IPS-NIHi11 (cell line): ENCODE measurements at regions not wholly inside any gene's neighbourhood (a gene's known extent, or its start where the extent isn't known, plus 50 kb on each side); places are given as distances from the start of the nearest gene placed in this dataset.
A peak's percentile ranks its signal among the peaks of the same experiment; 100 is the strongest.

Experiments
- DNase-seq: peaks from one replicate; pipeline ENCODE4 v3.0.0; 2012; ENCODE audit warnings: mixed read lengths, low spot score

DNA sequence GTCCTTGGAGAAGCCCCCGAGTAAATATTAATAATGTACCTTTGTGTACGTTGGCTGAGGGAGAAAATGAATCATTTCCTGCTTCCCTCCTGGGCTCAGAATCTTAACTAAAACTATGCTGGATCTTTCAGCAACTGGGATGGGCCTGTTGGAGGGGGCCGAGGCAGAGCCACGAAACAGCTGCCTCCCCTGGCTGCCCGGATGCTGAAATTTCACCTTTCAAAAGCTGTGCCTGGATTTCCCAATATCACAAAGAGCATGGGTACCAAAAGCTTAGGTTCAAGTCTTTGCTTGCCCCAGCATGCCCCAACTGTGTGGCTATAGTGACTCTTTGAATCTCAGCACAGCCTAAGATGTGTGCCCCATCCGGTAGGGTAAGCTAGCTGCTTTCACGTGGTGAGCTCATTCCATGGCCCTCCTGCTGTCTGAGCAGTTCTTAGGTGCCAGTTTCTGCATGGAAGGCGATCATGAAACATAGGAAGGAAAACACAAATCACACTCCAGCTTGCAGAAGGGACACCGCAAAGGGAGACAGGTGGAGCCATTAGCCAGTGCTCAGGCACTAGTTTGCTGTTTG lies 473.5 kb downstream of the PTPRU start:
- no peak for DNase-seq

DNA sequence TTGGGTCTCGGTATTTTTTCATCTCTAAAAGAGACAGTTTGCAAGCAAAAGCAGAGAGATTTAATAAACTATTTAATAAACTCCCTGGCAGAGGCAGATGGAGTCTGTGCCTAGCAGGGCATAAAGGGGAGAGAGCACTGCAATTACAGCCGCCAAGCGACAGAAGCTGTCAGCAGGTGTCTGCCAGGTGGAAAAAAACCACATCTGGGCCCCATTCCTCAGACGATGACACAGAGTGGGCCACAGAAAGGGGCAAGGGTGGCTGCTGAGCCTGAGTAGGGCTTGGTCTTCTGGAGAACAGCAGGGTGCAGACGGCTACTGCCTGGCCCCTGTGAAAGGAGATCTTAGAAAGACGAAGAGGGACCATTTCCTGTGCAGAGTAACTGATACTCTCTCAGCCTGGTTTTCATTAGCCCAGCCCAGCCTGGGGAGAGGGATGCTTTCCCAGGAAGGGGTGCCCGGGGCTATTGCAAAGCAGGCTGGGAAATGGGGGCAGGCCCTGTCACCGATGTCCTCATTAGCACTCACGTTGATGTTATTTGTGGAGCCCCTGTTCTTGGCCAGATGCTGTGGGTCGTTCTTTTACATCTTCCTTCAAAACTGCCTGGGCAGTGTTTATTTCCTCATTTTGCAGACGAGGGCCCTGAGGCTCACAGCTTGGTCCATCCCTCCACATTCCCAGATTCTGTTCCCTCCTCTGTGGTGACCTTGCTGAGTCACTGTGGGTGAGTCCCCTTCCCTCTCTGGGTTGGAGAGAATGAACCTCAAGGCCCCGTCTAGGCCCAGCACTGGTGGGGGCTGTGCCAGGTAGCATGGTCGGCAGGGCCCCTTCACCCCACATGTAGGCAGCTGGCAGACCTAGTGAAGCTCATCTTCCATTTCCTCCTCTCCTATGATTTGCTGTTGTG lies 472.7 kb downstream of the PTPRU start:
- DNase-seq = no peak

DNA sequence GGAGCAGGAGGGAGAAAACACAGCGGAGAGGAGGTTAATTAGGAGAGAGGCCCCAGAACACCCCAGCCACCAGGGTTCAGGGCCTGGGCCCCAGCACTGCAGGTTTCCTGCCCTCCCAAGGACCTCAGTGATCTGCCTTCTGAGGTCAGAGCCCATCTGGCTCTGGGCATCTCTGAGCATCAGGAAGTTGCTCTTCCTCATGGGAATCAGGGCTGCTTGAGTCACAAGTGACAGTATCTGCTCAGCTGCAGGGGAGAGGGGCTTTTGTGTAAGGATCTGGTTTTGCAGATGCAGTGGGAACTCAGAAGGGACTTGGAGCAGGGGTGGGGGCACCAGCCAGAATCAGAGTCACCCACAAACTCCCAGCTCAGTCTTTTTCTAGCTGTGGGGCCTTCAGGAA lies 472.1 kb downstream of the PTPRU start:
- no peak for DNase-seq

DNA sequence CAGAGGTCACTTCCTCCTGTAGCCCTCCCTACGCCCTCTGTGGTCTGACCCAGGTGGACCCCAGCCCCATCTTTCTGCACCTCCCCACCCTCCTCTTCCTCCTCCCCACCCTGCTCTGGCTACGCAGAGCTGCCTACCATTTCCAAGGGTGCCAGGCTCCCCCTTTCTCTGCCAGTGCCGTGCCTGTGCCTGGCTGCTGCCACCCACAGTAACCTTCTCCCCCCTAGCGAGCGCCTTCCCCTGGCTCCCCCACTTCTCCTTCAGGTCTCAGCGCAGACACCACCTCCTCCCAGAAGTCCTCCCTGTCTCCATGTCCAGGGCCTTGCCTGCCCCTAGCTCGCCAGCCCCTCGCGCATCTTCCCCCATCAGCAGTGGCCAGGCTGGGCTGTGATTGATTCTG lies 471.5 kb downstream of the PTPRU start:
- no peak for DNase-seq

DNA sequence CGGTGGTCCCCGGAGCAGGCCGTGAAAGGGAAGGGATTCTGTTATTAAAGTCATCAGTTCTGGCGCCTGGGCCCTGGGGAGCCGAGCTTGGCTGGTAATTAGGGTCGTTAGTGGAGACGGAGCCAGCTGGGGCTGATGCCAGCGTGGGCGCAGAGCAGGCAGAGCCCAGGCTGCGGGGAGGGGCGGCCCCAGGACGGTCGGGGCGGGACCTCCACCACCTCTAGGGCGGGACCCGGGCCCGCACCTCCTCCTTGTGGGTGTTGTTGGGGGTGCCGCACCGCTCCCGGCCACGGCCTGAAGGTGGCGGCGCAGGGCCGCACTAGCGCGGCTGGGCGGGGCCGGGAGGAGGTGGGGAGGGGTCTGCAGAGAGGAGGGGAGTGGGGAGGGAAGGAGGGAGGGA lies 470.6 kb downstream of the PTPRU start:
- DNase-seq = peak; percentile 94

DNA sequence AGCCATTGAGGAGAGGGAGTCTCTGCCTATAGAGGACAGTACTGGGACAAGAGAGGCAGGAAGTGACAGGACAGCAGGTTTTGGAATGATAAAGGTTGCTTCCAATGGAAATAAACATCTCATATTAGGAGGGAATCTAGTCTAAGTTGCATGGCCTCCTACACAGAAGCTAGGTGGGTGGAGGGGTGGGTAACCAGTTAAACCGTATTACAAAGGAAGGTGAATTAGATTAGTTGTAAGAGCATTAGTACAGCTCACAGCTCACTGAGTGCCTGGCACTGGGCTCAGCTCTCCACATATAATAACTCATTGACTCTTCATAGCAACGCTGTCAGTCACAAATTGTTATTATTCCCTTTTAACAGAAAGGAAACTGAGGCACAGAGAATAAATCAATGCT lies 468.1 kb downstream of the PTPRU start:
- DNase-seq = no peak

DNA sequence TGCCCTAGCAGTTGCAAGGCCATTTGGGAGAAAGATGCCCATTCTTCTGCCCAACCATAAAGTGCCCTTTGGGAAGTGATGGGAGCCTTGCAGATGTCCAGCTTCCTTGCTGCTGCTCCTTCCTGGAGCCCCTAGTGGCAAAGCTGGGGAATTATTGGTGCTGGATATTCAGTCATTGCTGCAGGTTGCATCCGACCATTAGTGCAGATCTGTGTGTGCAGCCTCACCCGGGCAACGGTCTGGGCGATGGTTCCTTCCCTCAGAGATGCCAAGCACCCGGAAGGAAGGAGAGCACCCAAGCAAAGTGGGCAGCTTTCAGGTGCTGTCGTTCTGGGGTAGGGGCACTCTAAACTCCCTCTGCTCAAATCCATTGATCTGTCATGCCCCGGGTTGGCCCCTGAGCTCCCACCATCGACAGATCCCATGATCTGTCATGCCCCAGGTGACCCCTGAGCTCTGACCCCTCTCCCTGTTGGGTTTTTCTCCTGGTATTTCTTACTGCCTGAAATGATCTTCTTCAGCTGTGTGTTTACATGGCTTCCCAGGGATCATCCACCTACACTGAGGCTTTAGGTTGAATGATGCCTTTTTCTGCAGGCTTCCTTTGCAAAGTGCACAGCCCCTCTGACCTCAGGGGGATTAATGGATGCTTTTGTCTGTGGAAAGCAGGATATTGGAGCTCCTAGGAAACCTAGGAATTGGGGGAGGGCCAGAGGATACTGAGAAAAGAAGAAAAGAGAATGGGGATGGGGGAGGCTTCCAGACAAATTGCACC lies 467.5 kb downstream of the PTPRU start:
- DNase-seq = peak; percentile 82

DNA sequence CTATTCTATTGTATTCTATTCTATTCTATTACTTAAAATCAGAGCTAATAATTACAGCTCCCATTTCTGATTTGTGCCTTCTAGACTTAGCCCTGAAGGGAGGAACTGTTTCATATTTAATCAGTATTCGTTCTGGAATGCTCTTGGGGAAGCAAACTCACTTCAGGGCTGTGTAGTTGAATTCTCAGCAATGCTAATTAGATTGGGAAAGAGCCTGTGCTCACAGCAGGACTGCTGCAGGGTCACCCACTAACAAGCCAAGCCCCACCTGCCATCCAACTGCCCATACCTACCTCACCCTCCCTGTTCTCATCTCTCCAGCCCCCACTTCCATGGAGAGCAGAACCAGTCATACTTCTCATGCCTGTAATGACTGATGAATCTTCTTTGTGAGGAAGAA lies 464.2 kb downstream of the PTPRU start:
- no peak for DNase-seq

DNA sequence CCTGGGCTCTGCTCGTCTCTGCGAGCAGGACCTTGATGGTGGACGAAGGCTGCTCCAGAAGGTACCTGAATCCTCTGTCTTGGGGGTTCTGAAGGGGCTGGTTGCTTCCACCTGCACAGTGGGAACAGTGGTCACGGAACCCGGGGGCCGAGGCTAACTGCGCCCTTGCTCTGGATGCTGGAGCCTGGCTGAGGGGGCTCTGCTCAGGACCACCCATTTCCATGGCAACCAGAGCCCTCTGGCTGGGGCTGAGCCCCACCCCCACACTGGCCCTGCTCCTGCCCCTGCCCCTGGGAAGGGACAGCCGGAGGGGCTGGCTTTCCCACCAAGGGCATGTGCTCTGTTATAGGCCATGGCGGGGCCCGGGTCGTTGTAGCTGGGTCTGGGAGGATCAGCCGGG lies 462.3 kb downstream of the PTPRU start:
- DNase-seq = no peak

DNA sequence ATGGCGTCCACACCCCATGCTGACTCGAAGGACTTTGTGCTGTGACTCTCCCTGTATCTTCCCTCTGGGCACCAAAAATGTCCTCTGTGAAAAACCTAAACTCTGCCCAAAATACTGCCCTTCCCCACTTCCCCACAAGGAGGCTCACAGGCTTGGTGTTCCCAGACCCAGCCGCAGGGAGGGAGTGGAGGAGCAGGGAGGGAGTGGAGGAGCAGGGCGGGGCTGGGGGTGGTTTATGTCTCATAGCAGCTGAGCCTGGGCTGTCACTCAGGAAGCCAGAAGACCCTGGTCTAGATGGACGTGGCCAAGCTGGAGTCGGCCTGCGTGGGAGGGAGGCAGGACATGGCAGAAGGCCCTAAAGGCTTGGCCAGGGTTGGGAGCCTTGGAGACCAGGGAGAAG lies 461.7 kb downstream of the PTPRU start:
- peak; percentile 80 for DNase-seq

DNA sequence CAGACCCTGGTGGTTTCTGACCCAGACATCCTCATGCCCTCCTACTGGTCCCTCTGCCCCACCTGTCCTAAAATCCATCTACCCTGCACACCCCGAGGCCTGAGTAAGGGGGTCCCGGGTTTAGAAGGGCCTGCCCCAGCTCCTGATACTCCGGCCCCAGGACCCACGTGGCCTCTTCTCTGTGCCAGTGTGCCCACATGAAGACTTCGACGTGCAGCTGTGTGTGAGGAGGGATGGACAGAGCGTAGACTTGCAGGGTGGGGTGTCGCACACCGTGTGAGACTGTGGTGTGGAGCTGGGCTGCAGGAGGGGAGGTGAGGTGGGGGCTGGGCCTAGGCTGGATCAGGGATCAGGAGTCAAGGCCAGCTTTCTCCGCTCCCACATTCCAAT lies 461.1 kb downstream of the PTPRU start:
- no peak for DNase-seq

DNA sequence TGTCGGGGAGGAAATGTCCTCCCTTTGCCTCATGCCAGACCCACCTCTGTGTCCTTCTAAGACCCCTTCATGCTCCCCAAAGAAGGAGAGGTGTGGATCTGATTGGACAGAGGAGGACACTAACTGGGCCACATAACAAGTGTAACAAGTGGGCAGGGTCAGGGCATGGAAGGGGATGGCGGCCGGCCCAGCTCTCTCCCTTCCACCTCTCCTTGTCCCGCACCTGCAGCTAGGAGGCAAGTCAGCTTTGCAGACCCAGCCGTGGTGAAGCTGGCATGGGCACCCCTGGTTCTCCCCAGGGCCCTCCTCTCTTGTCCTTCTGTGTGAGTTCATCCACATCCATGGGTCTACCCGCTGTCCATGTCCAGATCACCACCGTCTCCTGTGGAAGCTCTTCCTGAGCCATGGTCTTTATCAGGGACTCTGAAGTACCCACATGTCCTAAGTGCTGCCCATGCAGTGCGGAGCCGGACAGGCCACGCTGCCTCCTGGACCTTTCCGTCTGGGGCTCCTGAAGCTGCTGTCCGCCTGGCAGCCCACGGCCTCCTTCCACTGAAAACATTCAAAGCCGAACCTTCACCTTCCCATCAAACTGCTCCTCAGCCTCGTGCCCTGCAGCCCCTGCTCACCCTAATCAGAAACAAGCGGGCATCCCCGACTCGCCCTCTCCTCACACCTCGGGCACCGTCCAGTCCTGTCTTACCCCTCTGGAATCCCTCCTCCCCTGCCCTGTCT lies 460.5 kb downstream of the PTPRU start:
- no peak for DNase-seq

DNA sequence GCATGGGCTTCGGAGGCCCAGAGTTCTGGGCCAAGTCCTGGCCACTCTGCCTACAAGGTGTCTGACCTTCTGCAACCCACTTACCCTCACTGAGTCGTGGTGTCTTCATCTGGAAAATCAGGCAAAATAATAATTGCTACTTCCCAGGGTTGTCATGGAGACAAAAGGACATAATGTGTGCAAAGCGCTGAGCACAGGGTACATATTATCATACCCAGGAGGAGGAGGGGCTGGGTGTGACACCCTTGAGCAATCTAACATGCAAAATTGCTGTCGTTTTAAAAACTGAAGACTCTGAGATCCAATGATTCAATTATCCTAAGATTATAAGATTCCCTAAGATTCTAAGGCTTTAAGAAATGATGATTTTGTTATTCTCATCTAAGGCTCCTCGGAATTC lies 459.5 kb downstream of the PTPRU start:
- no peak for DNase-seq

DNA sequence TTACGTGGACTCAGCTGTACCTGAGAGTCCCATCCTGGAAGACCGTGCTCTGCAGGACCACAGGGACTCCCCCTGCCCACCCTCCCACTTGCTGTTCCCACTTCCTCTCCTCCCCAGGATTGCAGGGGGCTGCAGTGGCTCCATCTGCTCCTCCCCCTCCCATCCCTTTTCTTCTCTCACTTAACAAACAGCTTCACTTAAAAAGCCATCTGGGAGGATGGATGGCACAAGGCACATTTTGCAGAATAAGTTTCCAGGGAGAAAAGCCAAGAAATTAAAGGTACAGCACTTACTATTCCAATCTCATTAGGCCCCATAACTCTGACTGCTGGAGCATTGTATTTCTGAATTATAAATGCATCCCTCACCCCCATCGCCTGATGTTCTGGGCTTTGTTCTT lies 458.7 kb downstream of the PTPRU start:
- no peak for DNase-seq

DNA sequence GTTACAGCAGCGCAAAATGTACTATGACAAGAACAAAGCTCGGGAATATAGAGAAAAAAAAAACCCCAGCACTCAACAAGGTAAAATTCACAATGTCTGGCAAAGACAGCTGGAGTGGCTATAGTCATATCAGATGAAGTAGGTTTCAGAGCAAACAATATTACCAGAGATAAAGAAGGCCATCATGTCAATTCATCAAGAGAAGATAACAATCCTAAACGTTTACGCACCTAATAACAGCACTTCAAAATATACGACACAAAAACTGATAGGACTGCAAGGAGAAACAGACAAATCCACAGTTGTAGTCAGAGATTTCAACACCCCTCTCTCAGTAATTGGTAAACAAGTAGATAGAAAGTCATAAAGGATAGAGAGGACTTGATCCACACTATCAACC lies 455.2 kb downstream of the PTPRU start:
- DNase-seq = no peak

DNA sequence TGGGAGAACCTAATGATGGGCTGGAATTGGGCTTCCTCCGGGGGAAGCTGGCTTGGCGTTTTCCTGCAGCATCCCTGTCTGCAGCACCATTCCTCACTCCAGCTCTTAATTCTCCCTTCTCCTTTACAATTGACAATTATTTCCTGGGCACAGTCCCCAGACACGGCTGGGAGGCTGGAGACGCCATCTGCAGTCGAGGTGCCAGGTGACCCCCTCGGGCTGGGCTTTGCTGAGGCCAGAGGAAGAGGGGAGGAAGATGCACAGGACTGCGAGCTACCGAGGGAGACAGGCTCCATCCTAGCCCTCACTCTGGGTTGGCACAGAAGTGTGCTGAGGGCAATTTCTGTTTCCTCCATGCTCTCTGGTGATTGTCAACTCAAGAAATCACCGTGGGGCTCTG lies 453.8 kb downstream of the PTPRU start:
- DNase-seq = no peak

DNA sequence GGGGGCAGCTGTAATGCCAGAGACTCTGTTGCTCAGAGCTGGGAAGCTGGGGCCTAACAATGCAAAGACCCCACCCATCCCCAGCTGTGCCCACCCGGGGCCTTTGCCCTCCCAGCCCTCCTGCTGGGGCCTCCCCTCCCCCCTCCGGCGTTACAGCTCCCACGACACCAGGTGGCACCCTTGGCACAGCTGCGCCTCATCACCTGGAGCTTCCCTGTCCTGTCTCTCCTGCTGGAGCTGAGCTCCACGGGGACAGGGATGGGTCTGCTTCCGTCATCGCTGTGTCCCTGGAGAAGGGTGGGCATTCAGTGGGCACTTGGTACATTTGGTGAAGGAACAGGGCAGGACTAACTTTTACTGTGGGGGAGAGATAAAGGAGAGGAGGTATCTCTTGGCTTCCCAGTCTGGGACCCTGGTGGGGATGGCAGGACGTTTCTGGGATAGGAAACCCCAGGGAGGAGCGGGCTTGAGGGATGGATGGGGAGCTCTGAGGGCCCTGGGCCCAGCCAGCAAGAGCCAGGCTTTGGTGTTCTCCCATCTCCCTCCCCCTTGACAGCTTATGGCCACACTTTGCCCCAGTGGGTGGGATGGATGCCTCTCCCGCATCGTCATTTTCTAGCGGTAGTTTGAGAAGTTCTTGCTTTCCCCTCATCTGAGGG lies 453.2 kb downstream of the PTPRU start:
- DNase-seq = no peak

DNA sequence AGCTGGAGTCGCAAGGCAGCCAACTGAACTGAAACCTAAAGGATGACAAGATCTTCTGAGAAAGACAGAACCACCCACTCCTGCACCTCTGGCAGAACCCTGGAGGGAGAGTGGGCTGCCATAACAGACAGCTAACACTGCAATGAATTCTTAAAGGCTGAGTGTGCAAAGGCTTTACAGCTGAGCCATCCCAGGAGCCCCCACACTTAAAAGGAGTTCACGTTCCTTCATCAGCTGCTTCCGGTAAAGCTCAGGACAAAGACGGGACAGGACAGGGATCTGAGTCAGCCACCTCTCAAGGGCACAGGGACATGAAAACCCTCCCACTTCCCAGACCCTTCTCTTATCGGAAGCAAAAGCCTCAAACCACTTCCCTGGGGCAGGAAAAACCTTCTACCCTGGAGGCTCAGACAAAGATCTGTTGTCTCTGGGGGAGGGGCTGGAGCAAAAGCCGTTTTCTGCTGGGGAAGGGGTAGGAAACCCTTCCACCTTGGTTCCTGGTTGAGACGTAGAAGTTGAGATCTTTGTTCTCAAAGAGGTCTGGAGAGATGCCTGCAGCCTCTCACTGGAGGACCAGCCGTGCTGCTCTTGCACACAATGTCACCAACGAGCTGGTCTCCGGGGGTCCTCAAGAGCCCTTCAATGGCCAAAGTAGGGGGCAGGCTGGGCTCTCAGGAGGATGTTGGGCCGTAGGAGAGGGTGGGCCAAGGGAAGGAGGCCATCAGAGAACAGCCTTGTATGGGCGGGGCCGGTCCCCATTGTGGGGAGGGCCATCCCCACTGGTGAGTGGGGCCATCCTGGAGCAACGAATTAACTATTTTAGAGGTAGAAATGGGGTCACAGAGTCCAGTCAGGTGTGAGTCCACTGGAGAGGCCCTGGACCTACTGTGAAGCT lies 452.4 kb downstream of the PTPRU start:
- no peak for DNase-seq

DNA sequence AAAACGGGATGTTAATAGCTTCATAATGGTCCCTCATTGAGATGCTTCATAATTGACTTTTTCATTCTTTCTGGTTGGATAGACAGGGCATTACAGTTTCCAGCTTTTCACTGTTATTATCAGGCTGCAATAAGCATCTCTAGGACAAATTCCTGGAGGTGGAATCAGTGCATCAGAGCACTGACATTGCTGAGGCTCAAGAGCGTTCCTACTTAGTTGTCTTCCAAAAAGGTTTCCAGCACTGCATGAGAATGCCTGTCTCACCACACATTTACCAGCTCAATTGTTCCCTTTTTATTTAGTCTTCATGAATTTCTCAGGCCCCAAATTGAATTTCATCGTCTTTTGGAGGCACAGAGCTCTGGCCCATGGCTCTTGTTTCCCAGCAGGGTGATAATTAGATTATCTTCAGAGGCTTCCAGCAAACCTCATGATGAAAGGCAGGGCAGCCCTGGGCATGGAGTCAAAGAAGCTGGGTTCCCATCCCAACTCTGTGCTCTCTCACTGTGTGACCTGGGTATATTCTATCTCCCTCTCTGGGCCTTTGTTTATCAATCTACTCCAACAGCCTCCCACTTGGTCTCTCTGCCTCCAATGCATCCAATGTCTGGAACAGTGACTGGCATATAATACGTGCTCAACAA lies 451.4 kb downstream of the PTPRU start:
- no peak for DNase-seq

DNA sequence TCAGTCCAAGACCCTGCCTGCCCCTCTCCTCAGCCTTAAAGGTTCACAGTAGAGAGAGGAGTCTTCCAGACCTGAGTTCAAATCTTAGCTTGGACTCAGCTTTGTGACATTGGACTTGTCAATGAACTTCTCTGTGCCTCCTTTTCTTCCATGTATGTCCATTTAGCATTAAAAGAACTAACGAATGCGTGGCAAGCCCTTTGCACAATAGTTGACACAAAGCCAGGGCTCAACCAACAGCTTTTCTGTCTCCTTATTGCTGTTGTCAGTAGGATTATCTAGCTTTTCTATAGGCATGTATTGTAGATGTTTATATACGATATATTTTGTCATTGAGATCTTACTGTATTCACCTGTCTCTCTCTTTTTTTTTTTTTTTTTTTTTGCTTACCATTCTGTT lies 450.8 kb downstream of the PTPRU start:
- DNase-seq = no peak
